IPS-18a (cell line): ENCODE measurements at regions not wholly inside any gene's neighbourhood (a gene's known extent, or its start where the extent isn't known, plus 50 kb on each side); places are given as distances from the start of the nearest gene placed in this dataset.
A peak's percentile ranks its signal among the peaks of the same experiment; 100 is the strongest.
"Not testable (repeated sequence)": the region's sequence is repeated elsewhere in the genome, so short reads cannot be mapped to it uniquely, and the experiment has no call there.

Experiments
- H3K27ac ChIP-seq: one replicate; pipeline ENCODE4 v1.5.1; 2013; ENCODE audit warnings: low read length
- H3K27me3 ChIP-seq: one replicate; pipeline ENCODE4 v1.6.1; 2013; ENCODE audit warnings: mild to moderate bottlenecking, low read length; ENCODE audit not compliant: control insufficient read depth, insufficient read depth
- H3K36me3 ChIP-seq: one replicate; pipeline ENCODE4 v1.6.1; 2013; ENCODE audit warnings: low read depth, low read length; ENCODE audit not compliant: control insufficient read depth
- H3K4me1 ChIP-seq: one replicate; pipeline ENCODE4 v1.6.1; 2013; ENCODE audit warnings: low read depth, low read length; ENCODE audit not compliant: control insufficient read depth
- H3K4me3 ChIP-seq: one replicate; pipeline ENCODE4 v1.5.1; 2013; ENCODE audit warnings: low read length
- H3K9ac ChIP-seq: one replicate; pipeline ENCODE4 v1.6.1; 2013; ENCODE audit warnings: mild to moderate bottlenecking, low read length, moderate library complexity
- H3K9me3 ChIP-seq: one replicate; pipeline ENCODE4 v1.6.1; 2013; ENCODE audit warnings: low read depth, low read length; ENCODE audit not compliant: control insufficient read depth

GRCh38 chr4:123522081-123522480 lies 125.5 kb downstream of the SPRY1 start:
- Histone ChIP-seq H3K4me1 (peaks cover 7% of the 10 kb centered on the region), H3K27ac (no peak overlapping the region), H3K4me3 (no peak overlapping the region), H3K36me3 (no peaks in the 10 kb centered on the region), H3K9ac (no peak overlapping the region), H3K27me3 (no peaks in the 10 kb centered on the region), H3K9me3 (no peaks in the 10 kb centered on the region)

GRCh38 chr4:123522646-123523045 lies 126.1 kb downstream of the SPRY1 start:
- Histone ChIP-seq H3K4me1 (peaks cover 7% of the 10 kb centered on the region), H3K9ac (no peak overlapping the region), H3K9me3 (no peaks in the 10 kb centered on the region), H3K27ac (no peak overlapping the region), H3K27me3 (no peaks in the 10 kb centered on the region), H3K36me3 (no peaks in the 10 kb centered on the region), H3K4me3 (no peak overlapping the region)

GRCh38 chr4:123524958-123525628 lies 128.5 kb downstream of the SPRY1 start:
- Histone ChIP-seq H3K4me1 (peaks cover 7% of the 10 kb centered on the region), H3K4me3 (no peak overlapping the region), H3K9me3 (no peaks in the 10 kb centered on the region), H3K27ac (no peak overlapping the region), H3K27me3 (no peaks in the 10 kb centered on the region), H3K9ac (no peak overlapping the region), H3K36me3 (no peaks in the 10 kb centered on the region)

- H3K27me3 ChIP-seq = no peaks in the 10 kb centered on the region
- H3K4me1 ChIP-seq = peaks cover 7% of the 10 kb centered on the region
- H3K36me3 ChIP-seq = no peaks in the 10 kb centered on the region
- H3K9me3 ChIP-seq = no peaks in the 10 kb centered on the region
- H3K4me3 ChIP-seq = no peak overlapping the region
- no peak overlapping the region for H3K27ac ChIP-seq
- H3K9ac ChIP-seq = no peak overlapping the region
These were observed 129.9 kb downstream of the SPRY1 start for GRCh38 chr4:123526511-123526910.

- no peaks in the 10 kb centered on the region for H3K36me3 ChIP-seq
- no peaks in the 10 kb centered on the region for H3K4me1 ChIP-seq
- H3K9me3 ChIP-seq = no peaks in the 10 kb centered on the region
- no peak overlapping the region for H3K9ac ChIP-seq
- no peaks in the 10 kb centered on the region for H3K27me3 ChIP-seq
- no peak overlapping the region for H3K4me3 ChIP-seq
- no peak overlapping the region for H3K27ac ChIP-seq
These were observed 132.1 kb downstream of the SPRY1 start for GRCh38 chr4:123528501-123529277.

GRCh38 chr4:123529278-123529568 lies 132.6 kb downstream of the SPRY1 start:
- H3K4me3 ChIP-seq = no peak overlapping the region
- no peaks in the 10 kb centered on the region for H3K4me1 ChIP-seq
- no peaks in the 10 kb centered on the region for H3K36me3 ChIP-seq
- no peak overlapping the region for H3K27ac ChIP-seq
- H3K9ac ChIP-seq = no peak overlapping the region
- no peaks in the 10 kb centered on the region for H3K9me3 ChIP-seq
- H3K27me3 ChIP-seq = no peaks in the 10 kb centered on the region

- no peaks in the 10 kb centered on the region for H3K4me1 ChIP-seq
These were observed 133.8 kb downstream of the SPRY1 start for GRCh38 chr4:123530357-123530756.

GRCh38 chr4:123535037-123535748 lies 138.6 kb downstream of the SPRY1 start:
- H3K36me3 ChIP-seq = no peaks in the 10 kb centered on the region
- H3K4me1 ChIP-seq = peaks cover 4% of the 10 kb centered on the region
- H3K9me3 ChIP-seq = no peaks in the 10 kb centered on the region
- H3K27me3 ChIP-seq = no peaks in the 10 kb centered on the region
- H3K4me3 ChIP-seq = no peak overlapping the region
- H3K9ac ChIP-seq = no peak overlapping the region
- H3K27ac ChIP-seq = no peak overlapping the region

More at GRCh38 chr4:123530357-123530756, 133.8 kb downstream of the SPRY1 start:
- no peak overlapping the region for H3K27ac ChIP-seq
- H3K9me3 ChIP-seq = no peaks in the 10 kb centered on the region
- no peak overlapping the region for H3K4me3 ChIP-seq
- H3K9ac ChIP-seq = no peak overlapping the region
- H3K36me3 ChIP-seq = no peaks in the 10 kb centered on the region
- no peaks in the 10 kb centered on the region for H3K27me3 ChIP-seq

- H3K36me3 ChIP-seq = no peaks in the 10 kb centered on the region
- H3K4me1 ChIP-seq = peaks cover 4% of the 10 kb centered on the region
- no peak overlapping the region for H3K4me3 ChIP-seq
- no peaks in the 10 kb centered on the region for H3K9me3 ChIP-seq
- no peak overlapping the region for H3K9ac ChIP-seq
- no peaks in the 10 kb centered on the region for H3K27me3 ChIP-seq
- H3K27ac ChIP-seq = no peak overlapping the region
These were observed 139.6 kb downstream of the SPRY1 start for GRCh38 chr4:123536225-123536624.

GRCh38 chr4:123537906-123538402 lies 141.4 kb downstream of the SPRY1 start:
- not testable (repeated sequence) for H3K27ac ChIP-seq, H3K4me1 ChIP-seq, H3K36me3 ChIP-seq, H3K9ac ChIP-seq, H3K27me3 ChIP-seq, H3K9me3 ChIP-seq, H3K4me3 ChIP-seq

- Histone ChIP-seq H3K9ac (no peak overlapping the region), H3K27ac (peak overlapping the region; percentile 73)
These were observed 149.3 kb downstream of the SPRY1 start for GRCh38 chr4:123545667-123546572.

More at GRCh38 chr4:123545667-123546572, 149.3 kb downstream of the SPRY1 start:
- no peak overlapping the region for H3K4me3 ChIP-seq
- H3K36me3 ChIP-seq = no peaks in the 10 kb centered on the region
- peaks cover 7% of the 10 kb centered on the region for H3K27me3 ChIP-seq
- H3K9me3 ChIP-seq = no peaks in the 10 kb centered on the region
- H3K4me1 ChIP-seq = peaks cover 29% of the 10 kb centered on the region
